ENCODE measurements at regions not wholly inside any gene's neighbourhood (a gene's known extent, or its start where the extent isn't known, plus 50 kb on each side); places are given as distances from the start of the nearest gene placed in this dataset.
A peak's percentile ranks its signal among the peaks of the same experiment; 100 is the strongest.

- H2AFZ ChIP-seq (ENCODE audit: low read depth, low read length, poor library complexity, severe bottlenecking), result no peak overlapping the region
- H3K9me3 ChIP-seq (ENCODE audit: control insufficient read depth in 1 of 2, insufficient read depth in 1 of 2, low read depth in 1 of 2, low read length in 2 of 2), result no peaks in the 10 kb centered on the region
- intact Hi-C loops (cut with micrococcal nuclease), result no loop called here
- H3K9ac ChIP-seq (ENCODE audit: low read length), result no peak overlapping the region
- RAD21 ChIA-PET (ENCODE audit: low non-redundant PET in 1 of 2, low total read pairs in 2 of 2, uncharacterized antibody in 2 of 2, unreplicated experiment in 2 of 2), result no interaction called here
- DNase-seq (ENCODE audit: low read depth, low spot score) (peak; percentile 31), ATAC-seq (peak; percentile 58; the same call in 1 of the 2 replicates)
- CTCF ChIA-PET, result no interaction called here
- H3K4me1 ChIP-seq (ENCODE audit: control insufficient read depth in 1 of 2, insufficient read depth in 2 of 2, low read length in 2 of 2), result peaks cover 0 to 14% of the 10 kb centered on the region in 2 experiments; a peak in 2 of 4 replicates
- peak; percentile 48; the same call in 1 of the 2 replicates for TF ChIP-seq SP1 (IDR thresholded peaks at IDR 0.05; ENCODE audit: low read depth)
- TF ChIP-seq CBX3 (IDR thresholded peaks at IDR 0.05; ENCODE audit: low read depth), result peak; percentile 37; the same call in 1 of the 2 replicates
- no peak for TF ChIP-seq SRF (IDR thresholded peaks at IDR 0.05; ENCODE audit: low read depth)
- no peak for TF ChIP-seq POLR2A (IDR thresholded peaks at IDR 0.05; ENCODE audit: borderline replicate concordance, extremely low read depth, insufficient read depth, insufficient read length)
- peak; percentile 65 for TF ChIP-seq FOSL1 (IDR thresholded peaks at IDR 0.05; ENCODE audit: low read depth)
- TF ChIP-seq ELF1 (IDR thresholded peaks at IDR 0.05; ENCODE audit: borderline replicate concordance, low read depth), result peak; percentile 18; the same call in 1 of the 2 replicates
- peak; percentile 74 for TF ChIP-seq EGR1 (IDR thresholded peaks at IDR 0.05; ENCODE audit: low read depth)
- peak; percentile 64 for TF ChIP-seq JUND (IDR thresholded peaks at IDR 0.05)
- POLR2A ChIA-PET, result no interaction called here
- no peaks in the 10 kb centered on the region for H4K20me1 ChIP-seq (ENCODE audit: insufficient read depth)
- H3K4me3 ChIP-seq (replicated peaks in 1 of 2; ENCODE audit: low read depth in 1 of 2, low read length in 2 of 2), result no peak overlapping the region
- H3K9me2 ChIP-seq (ENCODE audit: insufficient read depth), result no peaks in the 10 kb centered on the region
- no peak overlapping the region for H3K27ac ChIP-seq (ENCODE audit: low read depth, low read length)
- no peaks in the 10 kb centered on the region for H3K79me2 ChIP-seq (ENCODE audit: insufficient read depth, low read length)
- H3K4me2 ChIP-seq (ENCODE audit: low read length), result peak overlapping the region; percentile 11; the same call in 1 of the 2 replicates
- no TSS peak for BruUV-seq (replicated peaks)
- H3K36me3 ChIP-seq (ENCODE audit: control insufficient read depth in 1 of 2, insufficient read depth in 2 of 2, low read length in 2 of 2), result no peaks in the 10 kb centered on the region
- peaks cover 8% of the 10 kb centered on the region; the same call in 1 of the 2 replicates for H3K27me3 ChIP-seq (ENCODE audit: insufficient read depth, low read length)
Measured at GRCh38 chr5:147037515-147038205, 159.1 kb upstream of the PPP2R2B start.

- H3K9ac ChIP-seq (ENCODE audit: low read length), result no peak overlapping the region
- no peaks in the 10 kb centered on the region for H3K79me2 ChIP-seq (ENCODE audit: insufficient read depth, low read length)
- no peaks in the 10 kb centered on the region for H3K36me3 ChIP-seq (ENCODE audit: control insufficient read depth in 1 of 2, insufficient read depth in 2 of 2, low read length in 2 of 2)
- no peaks in the 10 kb centered on the region for H4K20me1 ChIP-seq (ENCODE audit: insufficient read depth)
- ChIA-PET RAD21 (ENCODE audit: low non-redundant PET in 1 of 2, low total read pairs in 2 of 2, uncharacterized antibody in 2 of 2, unreplicated experiment in 2 of 2) (no interaction called here), POLR2A (no interaction called here), CTCF (no interaction called here)
- no peak overlapping the region for H3K4me3 ChIP-seq (replicated peaks in 1 of 2; ENCODE audit: low read depth in 1 of 2, low read length in 2 of 2)
- H3K27me3 ChIP-seq (ENCODE audit: insufficient read depth, low read length), result peaks cover 20% of the 10 kb centered on the region; the same call in 1 of the 2 replicates
- H3K9me3 ChIP-seq (ENCODE audit: control insufficient read depth in 1 of 2, insufficient read depth in 1 of 2, low read depth in 1 of 2, low read length in 2 of 2), result no peaks in the 10 kb centered on the region
- ATAC-seq (no peak), DNase-seq (ENCODE audit: low read depth, low spot score) (no peak)
- TF ChIP-seq ZNF274 (IDR thresholded peaks at IDR 0.05; ENCODE audit: low read depth, low read length) (no peak), YY1 (IDR thresholded peaks at IDR 0.05; ENCODE audit: extremely low read depth, insufficient replicate concordance, low read depth, low read length) (no peak), EGR1 (IDR thresholded peaks at IDR 0.05; ENCODE audit: low read depth) (no peak), ZBTB33 (IDR thresholded peaks at IDR 0.05; ENCODE audit: extremely low read depth, insufficient replicate concordance, low read length) (no peak), JUND (IDR thresholded peaks at IDR 0.05) (no peak), ZFX (IDR thresholded peaks at IDR 0.05) (no peak), ELF1 (IDR thresholded peaks at IDR 0.05; ENCODE audit: borderline replicate concordance, low read depth) (no peak), SRF (IDR thresholded peaks at IDR 0.05; ENCODE audit: low read depth) (no peak), FOSL1 (IDR thresholded peaks at IDR 0.05; ENCODE audit: low read depth) (no peak), SIN3A (IDR thresholded peaks at IDR 0.05; ENCODE audit: low read depth) (no peak), POLR2AphosphoS5 (IDR thresholded peaks at IDR 0.05; ENCODE audit: low read depth, low read length) (no peak), CBX3 (IDR thresholded peaks at IDR 0.05; ENCODE audit: low read depth) (no peak), ATF3 (IDR thresholded peaks at IDR 0.05) (no peak)
- H3K27ac ChIP-seq (ENCODE audit: low read depth, low read length), result no peak overlapping the region
- no peak overlapping the region for H3K4me2 ChIP-seq (ENCODE audit: low read length)
- intact Hi-C loops (cut with micrococcal nuclease), result no loop called here
- no peak overlapping the region for H2AFZ ChIP-seq (ENCODE audit: low read depth, low read length, poor library complexity, severe bottlenecking)
- H3K4me1 ChIP-seq (ENCODE audit: control insufficient read depth in 1 of 2, insufficient read depth in 2 of 2, low read length in 2 of 2), result peaks cover 0 to 14% of the 10 kb centered on the region in 2 experiments; a peak in 2 of 4 replicates
- H3K9me2 ChIP-seq (ENCODE audit: insufficient read depth), result no peaks in the 10 kb centered on the region
- no TSS peak for BruUV-seq (replicated peaks)
Measured at GRCh38 chr5:147040856-147041255, 162.3 kb upstream of the PPP2R2B start.
